ENCODE measurements at regions not wholly inside any gene's neighbourhood (a gene's known extent, or its start where the extent isn't known, plus 50 kb on each side); places are given as distances from the start of the nearest gene placed in this dataset.

DNA sequence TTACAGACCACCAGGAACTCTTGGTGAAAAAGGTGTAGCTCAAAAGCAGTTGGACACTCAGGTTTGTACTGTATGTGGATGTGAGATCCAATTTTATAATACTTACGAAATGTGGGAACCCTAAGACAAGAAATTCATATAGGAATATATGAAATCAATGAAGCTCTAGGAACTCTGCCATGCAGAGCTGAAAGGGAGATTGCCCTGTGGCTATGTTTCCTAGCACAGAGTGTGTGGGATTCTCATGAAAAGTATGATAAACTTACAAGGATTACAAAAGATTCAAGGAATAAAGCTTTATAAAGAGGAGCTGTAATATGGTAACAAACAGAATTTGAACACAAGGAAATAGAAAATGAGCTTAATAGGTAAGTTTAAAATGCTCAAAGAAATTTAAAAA, 205.7 kb upstream of the FAM83B start:
- TF ChIP-seq CTCF (IDR thresholded peaks at IDR 0.05; ENCODE audit: borderline replicate concordance, extremely low read depth, low read length, poor library complexity, severe bottlenecking) (no peak), EZH2 (IDR thresholded peaks at IDR 0.05; ENCODE audit: borderline replicate concordance, low read depth, low read length, severe bottlenecking) (no peak)
